ENCODE measurements at regions not wholly inside any gene's neighbourhood (a gene's known extent, or its start where the extent isn't known, plus 50 kb on each side); places are given as distances from the start of the nearest gene placed in this dataset.

DNA sequence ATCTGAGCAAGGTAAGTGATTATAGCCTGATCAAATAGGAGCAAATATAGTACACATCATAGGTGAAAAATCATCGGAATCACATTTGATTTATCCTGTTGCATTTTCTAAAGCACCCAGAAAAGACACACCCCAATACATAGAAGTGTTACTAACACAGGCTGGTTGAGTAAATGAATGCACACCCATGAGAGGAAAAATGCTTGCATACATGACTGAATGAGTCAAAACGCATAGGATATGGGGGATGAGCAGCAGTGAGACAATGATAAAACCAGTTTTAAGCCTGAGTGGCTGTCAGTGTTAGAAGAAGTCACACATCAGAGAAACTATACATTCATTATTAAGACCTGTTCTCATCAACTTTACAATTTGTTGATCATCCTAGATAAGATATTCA lies 449.6 kb upstream of the CDH20 start:
- Mint-ChIP-seq H3K27ac (no peak overlapping the region), H3K4me3 (no peak overlapping the region), H3K27me3 (ENCODE audit: low read depth) (no peaks in the 10 kb centered on the region), H3K9me3 (ENCODE audit: insufficient read depth) (no peaks in the 10 kb centered on the region), H3K4me1 (ENCODE audit: low read depth) (no peaks in the 10 kb centered on the region), H3K36me3 (ENCODE audit: low read depth) (no peaks in the 10 kb centered on the region)
- no peak for DNase-seq
- no peak for ATAC-seq
- ChIA-PET CTCF (no interaction called here), POLR2A (no interaction called here)

DNA sequence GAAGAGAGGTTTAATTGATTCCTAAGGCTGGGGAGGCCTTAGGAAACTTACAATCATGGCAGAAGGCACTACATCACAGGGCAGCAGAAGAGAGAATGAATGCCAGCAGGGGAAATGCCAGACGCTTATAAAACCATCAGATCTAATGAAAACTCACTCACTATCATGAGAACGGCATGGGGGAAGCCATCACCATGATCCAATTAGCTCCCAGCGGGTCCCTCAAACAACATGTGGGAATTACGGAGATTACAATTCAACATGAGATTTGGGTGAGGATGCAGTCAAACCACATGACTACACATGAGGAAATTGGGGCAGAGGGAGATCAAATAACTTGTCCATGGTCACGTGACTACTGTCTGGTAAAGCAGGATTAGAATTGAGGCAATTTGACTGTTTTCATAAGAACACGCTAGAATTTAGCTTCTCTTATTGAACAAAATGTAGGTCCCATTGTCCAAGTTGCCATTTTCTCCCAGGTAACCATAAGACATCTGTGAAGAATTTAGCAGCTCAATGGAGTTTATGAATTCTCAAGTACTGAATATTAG lies 445.1 kb upstream of the CDH20 start:
- Mint-ChIP-seq H3K9me3 (ENCODE audit: insufficient read depth) (no peaks in the 10 kb centered on the region), H3K27me3 (ENCODE audit: low read depth) (no peaks in the 10 kb centered on the region), H3K4me3 (no peak overlapping the region), H3K27ac (no peak overlapping the region), H3K4me1 (ENCODE audit: low read depth) (no peaks in the 10 kb centered on the region), H3K36me3 (ENCODE audit: low read depth) (no peaks in the 10 kb centered on the region)
- POLR2A ChIA-PET, result no interaction called here
- DNase-seq (no peak), ATAC-seq (no peak)
- CTCF ChIA-PET, result no interaction called here

DNA sequence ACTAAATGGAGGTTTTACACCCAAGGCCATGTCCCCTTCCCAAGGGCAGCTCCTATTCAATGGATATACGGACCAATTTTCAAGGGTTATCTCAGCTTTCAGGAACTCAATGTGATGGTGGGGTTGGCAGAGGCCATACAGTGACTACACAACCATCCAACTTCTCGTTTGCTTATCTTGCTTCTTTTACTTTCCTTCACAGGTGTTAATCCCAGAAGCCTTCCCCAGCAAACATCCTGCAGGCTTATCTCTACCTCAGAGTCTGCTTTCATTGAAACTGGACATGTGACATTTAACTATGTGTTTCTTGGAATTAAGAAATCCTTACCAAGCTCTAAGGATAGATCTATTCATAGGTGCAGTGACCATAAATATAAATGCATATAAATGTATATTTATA lies 443.8 kb upstream of the CDH20 start:
- no peak overlapping the region for H3K27ac Mint-ChIP-seq
- POLR2A ChIA-PET, result no interaction called here
- ATAC-seq (no peak), DNase-seq (no peak)
- no peaks in the 10 kb centered on the region for H3K4me1 Mint-ChIP-seq (ENCODE audit: low read depth)
- H3K9me3 Mint-ChIP-seq (ENCODE audit: insufficient read depth), result peaks cover 7% of the 10 kb centered on the region
- H3K4me3 Mint-ChIP-seq, result no peak overlapping the region
- H3K27me3 Mint-ChIP-seq (ENCODE audit: low read depth), result no peaks in the 10 kb centered on the region
- H3K36me3 Mint-ChIP-seq (ENCODE audit: low read depth), result no peaks in the 10 kb centered on the region
- CTCF ChIA-PET, result no interaction called here

DNA sequence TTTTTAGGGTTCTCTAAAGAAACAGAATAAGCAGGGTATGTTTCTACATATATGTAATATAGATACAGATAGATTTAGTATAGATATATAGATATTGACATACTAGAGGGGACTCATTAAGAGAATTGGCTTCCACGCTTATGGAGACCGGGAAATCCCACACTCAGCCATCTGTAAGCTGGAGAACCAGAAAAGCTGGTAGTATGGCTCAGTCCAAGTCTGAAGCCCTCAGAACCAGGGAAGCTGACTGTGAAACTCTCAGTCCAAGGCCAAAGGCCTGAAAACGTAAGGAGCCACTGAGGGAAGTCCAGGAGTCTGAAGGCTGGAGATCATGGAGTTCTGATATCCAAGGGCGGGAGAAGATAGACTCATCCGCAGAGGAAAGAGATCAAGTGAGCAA lies 441.3 kb upstream of the CDH20 start:
- Mint-ChIP-seq H3K27ac (no peak overlapping the region), H3K4me1 (ENCODE audit: low read depth) (no peaks in the 10 kb centered on the region), H3K27me3 (ENCODE audit: low read depth) (no peaks in the 10 kb centered on the region), H3K9me3 (ENCODE audit: insufficient read depth) (peaks cover 7% of the 10 kb centered on the region), H3K36me3 (ENCODE audit: low read depth) (no peaks in the 10 kb centered on the region), H3K4me3 (no peak overlapping the region)
- ATAC-seq, result no peak
- CTCF ChIA-PET, result no interaction called here
- POLR2A ChIA-PET, result no interaction called here
- DNase-seq, result no peak

DNA sequence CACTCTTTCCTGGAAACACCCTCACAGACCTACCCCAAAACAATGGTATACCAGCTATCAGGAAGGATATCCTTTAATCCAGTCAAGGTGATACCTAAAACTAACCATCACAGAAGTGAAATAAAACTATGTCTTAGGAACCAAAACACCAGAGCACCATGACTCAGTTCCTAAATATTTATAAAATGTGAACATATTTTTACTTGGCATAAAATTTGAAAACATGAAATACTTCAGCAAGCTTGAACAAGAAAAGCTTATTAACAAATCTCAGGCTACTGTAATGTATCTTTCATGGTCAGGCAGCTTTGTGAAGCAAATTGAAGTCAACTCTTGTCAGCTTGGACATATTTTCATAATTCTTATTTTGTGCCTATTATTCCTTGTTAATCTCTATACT lies 440.8 kb upstream of the CDH20 start:
- Mint-ChIP-seq H3K4me3 (no peak overlapping the region), H3K9me3 (ENCODE audit: insufficient read depth) (peaks cover 7% of the 10 kb centered on the region), H3K27me3 (ENCODE audit: low read depth) (no peaks in the 10 kb centered on the region), H3K36me3 (ENCODE audit: low read depth) (no peaks in the 10 kb centered on the region), H3K4me1 (ENCODE audit: low read depth) (no peaks in the 10 kb centered on the region), H3K27ac (no peak overlapping the region)
- no peak for DNase-seq
- no peak for ATAC-seq
- POLR2A ChIA-PET, result interaction anchor here (0.6 kb wide), 1 partner anchor 15 kb away, joined by 4 read pairs; no protein-coding TSS in a partner anchor
- CTCF ChIA-PET, result no interaction called here

DNA sequence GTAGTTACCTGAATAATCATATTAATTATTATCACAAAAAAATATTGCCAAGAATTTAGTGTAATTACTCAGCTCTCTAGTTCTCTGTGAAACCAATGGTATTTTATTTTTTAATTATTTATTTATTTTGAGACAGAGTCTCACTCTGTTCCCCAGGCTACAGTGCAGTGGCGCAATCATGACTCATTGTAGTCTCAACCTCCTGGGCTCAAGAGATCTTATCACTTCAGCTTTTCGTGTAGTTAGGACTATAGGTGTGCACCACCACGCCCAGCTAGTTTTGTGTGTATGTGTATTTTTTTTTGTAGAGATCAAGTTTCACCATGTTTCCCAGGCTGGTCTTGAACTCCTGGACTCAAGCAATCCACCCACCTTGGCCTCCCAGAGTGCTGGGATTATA lies 440.4 kb upstream of the CDH20 start:
- H3K36me3 Mint-ChIP-seq (ENCODE audit: low read depth), result no peaks in the 10 kb centered on the region
- H3K9me3 Mint-ChIP-seq (ENCODE audit: insufficient read depth), result peaks cover 7% of the 10 kb centered on the region
- CTCF ChIA-PET, result no interaction called here
- H3K27me3 Mint-ChIP-seq (ENCODE audit: low read depth), result no peaks in the 10 kb centered on the region
- no peak overlapping the region for H3K27ac Mint-ChIP-seq
- POLR2A ChIA-PET, result interaction anchor here (0.6 kb wide), 1 partner anchor 15 kb away, joined by 4 read pairs; no protein-coding TSS in a partner anchor
- ATAC-seq (no peak), DNase-seq (no peak)
- no peak overlapping the region for H3K4me3 Mint-ChIP-seq
- H3K4me1 Mint-ChIP-seq (ENCODE audit: low read depth), result no peaks in the 10 kb centered on the region

DNA sequence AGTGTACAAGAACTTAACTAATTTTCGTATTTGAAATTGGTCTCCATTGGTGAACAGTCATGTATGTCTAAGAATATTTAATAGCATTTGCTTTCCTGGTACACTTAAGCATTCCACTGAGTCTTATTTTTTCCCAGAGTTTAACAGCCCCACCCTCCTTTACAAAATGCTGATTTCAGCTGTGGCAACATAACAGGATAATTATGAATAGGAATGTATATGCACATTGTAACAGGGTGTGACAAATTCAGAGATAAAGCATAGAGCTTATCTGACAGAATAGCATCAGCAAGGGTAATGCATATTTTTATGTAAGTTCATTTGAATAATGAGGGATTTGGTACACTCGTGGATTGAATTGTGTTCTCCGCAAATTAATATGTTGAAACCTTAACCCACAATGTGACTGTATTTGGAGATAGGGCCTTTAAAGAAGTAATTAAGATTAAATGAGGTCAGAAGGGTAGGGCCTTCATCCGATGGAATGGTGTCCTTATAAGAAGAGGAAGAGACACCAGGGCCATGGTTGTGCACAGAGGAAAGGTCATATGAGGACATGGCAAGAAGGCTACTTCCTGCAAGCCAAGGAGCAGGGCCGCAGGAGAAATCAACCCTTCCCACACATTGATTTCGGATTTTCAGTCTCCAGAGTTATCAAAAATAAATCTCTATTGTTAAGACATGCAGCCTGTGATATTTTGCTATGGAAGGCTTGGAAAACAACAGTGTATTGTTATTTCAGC lies 439.7 kb upstream of the CDH20 start:
- DNase-seq, result no peak
- no peak for ATAC-seq
- CTCF ChIA-PET, result no interaction called here
- no peak overlapping the region for H3K4me3 Mint-ChIP-seq
- POLR2A ChIA-PET, result interaction anchor here (0.6 kb wide), 1 partner anchor 14 kb away, joined by 4 read pairs; no protein-coding TSS in a partner anchor
- H3K9me3 Mint-ChIP-seq (ENCODE audit: insufficient read depth), result peaks cover 7% of the 10 kb centered on the region
- no peak overlapping the region for H3K27ac Mint-ChIP-seq
- H3K4me1 Mint-ChIP-seq (ENCODE audit: low read depth), result no peaks in the 10 kb centered on the region
- no peaks in the 10 kb centered on the region for H3K36me3 Mint-ChIP-seq (ENCODE audit: low read depth)
- H3K27me3 Mint-ChIP-seq (ENCODE audit: low read depth), result no peaks in the 10 kb centered on the region

DNA sequence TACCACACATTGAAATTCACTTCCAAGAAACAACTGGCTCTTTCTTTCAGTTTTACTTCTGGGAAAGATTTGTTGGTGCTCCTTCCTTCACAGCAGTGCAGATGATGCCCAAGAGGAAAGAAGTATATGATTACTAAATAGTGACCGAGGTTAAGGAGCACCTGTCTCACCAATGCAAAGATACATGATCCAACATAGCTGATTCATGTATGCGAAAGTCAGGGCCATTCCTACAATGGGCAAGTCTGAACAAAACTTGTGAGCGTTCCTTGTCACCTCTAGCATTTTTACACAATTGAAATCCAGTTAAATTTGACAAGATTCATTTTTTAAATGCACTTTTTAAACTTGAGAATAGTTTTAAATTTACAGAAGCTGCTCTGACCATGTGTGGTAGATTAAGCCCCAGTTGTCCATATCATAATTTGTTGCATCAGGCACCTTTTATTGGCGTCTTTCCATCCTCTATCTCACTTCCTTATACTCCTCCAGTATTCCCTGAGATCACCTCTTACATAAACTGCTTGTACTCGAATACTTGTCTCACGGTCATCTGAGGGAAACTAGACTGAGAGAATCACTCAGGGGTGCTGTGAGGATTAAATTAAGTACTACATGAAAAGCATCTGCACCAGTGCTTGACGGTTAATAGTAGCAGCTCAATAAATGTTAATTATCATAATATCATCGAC lies 438.8 kb upstream of the CDH20 start:
- no peak for DNase-seq
- CTCF ChIA-PET, result no interaction called here
- no peaks in the 10 kb centered on the region for H3K36me3 Mint-ChIP-seq (ENCODE audit: low read depth)
- ATAC-seq, result no peak
- no peak overlapping the region for H3K4me3 Mint-ChIP-seq
- POLR2A ChIA-PET, result no interaction called here
- H3K9me3 Mint-ChIP-seq (ENCODE audit: insufficient read depth), result peaks cover 7% of the 10 kb centered on the region
- no peaks in the 10 kb centered on the region for H3K4me1 Mint-ChIP-seq (ENCODE audit: low read depth)
- H3K27ac Mint-ChIP-seq, result no peak overlapping the region
- no peaks in the 10 kb centered on the region for H3K27me3 Mint-ChIP-seq (ENCODE audit: low read depth)

DNA sequence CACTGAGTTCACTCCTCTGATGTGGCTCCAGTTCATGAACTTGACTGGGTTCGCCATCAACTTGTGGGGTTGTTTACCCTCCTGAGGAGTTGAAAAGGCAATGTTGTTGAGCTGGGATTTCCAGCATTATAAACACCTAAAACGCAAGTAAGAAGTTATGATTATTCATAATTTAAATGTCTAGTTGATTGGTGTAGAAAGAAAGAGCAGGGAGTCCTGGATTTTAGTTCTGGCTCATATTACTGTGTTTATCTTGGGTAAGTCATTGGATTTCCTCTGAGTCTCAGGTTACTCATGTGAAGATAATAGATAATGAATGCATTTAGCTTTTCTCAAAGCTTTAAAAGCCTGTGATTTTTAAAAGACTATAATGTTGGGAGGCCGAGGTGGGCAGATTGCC lies 438.0 kb upstream of the CDH20 start:
- H3K9me3 Mint-ChIP-seq (ENCODE audit: insufficient read depth), result peaks cover 7% of the 10 kb centered on the region
- no peak overlapping the region for H3K4me3 Mint-ChIP-seq
- DNase-seq, result no peak
- CTCF ChIA-PET, result no interaction called here
- POLR2A ChIA-PET, result no interaction called here
- no peak for ATAC-seq
- H3K27me3 Mint-ChIP-seq (ENCODE audit: low read depth), result no peaks in the 10 kb centered on the region
- no peak overlapping the region for H3K27ac Mint-ChIP-seq
- H3K4me1 Mint-ChIP-seq (ENCODE audit: low read depth), result no peaks in the 10 kb centered on the region
- H3K36me3 Mint-ChIP-seq (ENCODE audit: low read depth), result no peaks in the 10 kb centered on the region

DNA sequence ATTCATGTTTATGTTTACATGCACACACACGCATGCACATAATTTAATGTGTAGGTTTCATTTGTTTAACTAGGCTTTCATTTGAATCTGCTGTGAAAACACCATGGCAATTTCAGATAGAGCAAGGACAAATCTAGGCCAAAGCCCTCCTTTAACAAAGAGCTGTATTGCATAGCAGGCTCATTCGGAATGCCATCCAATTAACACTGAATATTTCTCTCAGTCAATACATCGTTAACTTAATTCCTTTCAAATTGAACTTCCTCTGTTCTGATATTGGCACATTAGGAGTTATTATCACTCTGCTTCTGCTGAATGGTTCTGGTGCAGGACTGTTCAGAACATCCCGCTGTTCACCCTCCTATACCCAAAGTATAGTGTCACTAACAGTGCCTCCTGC lies 435.1 kb upstream of the CDH20 start:
- H3K4me3 Mint-ChIP-seq, result no peak overlapping the region
- no peaks in the 10 kb centered on the region for H3K27me3 Mint-ChIP-seq (ENCODE audit: low read depth)
- ChIA-PET CTCF (no interaction called here), POLR2A (no interaction called here)
- DNase-seq, result no peak
- H3K27ac Mint-ChIP-seq, result no peak overlapping the region
- peaks cover 7% of the 10 kb centered on the region for H3K9me3 Mint-ChIP-seq (ENCODE audit: insufficient read depth)
- no peaks in the 10 kb centered on the region for H3K4me1 Mint-ChIP-seq (ENCODE audit: low read depth)
- ATAC-seq, result no peak
- no peaks in the 10 kb centered on the region for H3K36me3 Mint-ChIP-seq (ENCODE audit: low read depth)

DNA sequence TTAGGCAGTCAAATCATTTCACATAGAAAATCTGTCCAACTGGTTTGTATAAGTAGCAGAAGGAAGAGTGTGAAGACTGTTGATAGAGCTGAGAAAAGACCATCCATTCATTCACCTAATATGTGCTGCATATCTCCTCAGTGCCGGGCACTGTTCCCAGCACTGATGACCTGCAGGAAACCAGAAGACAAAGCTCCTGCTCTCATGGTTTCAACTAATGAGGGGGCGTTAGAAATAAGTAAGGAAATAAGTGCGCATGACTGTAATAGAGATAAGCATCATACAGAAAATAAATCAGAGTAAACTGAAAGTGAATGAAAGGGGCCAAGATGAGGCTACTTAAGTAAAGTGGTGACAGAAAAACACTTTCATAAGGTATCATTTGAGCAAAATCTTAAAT lies 427.5 kb upstream of the CDH20 start:
- no peaks in the 10 kb centered on the region for H3K4me1 Mint-ChIP-seq (ENCODE audit: low read depth)

DNA sequence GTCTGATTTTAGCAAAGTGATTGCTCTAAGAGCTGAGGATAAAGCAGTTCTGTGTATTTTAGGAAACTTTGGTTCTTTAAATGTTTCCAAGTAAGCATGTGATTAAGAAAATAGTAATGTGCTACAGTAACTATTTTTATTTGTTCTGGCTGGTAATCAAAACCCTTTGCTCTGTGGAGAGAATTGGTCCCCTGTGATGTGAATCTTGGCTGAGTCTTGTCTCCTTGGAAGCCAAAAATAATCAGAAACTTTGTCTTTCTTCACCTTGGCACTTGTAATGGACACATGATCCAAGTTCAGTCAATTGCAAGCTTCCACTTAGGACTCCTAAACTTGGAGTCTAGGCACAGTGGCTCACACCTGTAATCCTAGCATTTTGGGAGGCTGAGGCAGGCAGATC lies 422.7 kb upstream of the CDH20 start:
- no peak overlapping the region for H3K27ac Mint-ChIP-seq
- CTCF ChIA-PET, result no interaction called here
- H3K9me3 Mint-ChIP-seq (ENCODE audit: insufficient read depth), result no peaks in the 10 kb centered on the region
- ATAC-seq (no peak), DNase-seq (no peak)
- H3K4me3 Mint-ChIP-seq, result no peak overlapping the region
- POLR2A ChIA-PET, result no interaction called here
- H3K4me1 Mint-ChIP-seq (ENCODE audit: low read depth), result no peaks in the 10 kb centered on the region
- no peaks in the 10 kb centered on the region for H3K36me3 Mint-ChIP-seq (ENCODE audit: low read depth)
- H3K27me3 Mint-ChIP-seq (ENCODE audit: low read depth), result no peaks in the 10 kb centered on the region

More for the DNA sequence above, 427.5 kb upstream of the CDH20 start:
- no peaks in the 10 kb centered on the region for H3K27me3 Mint-ChIP-seq (ENCODE audit: low read depth)
- H3K27ac Mint-ChIP-seq, result no peak overlapping the region
- H3K9me3 Mint-ChIP-seq (ENCODE audit: insufficient read depth), result no peaks in the 10 kb centered on the region
- CTCF ChIA-PET, result no interaction called here
- DNase-seq, result no peak
- no peak for ATAC-seq
- no peak overlapping the region for H3K4me3 Mint-ChIP-seq
- no peaks in the 10 kb centered on the region for H3K36me3 Mint-ChIP-seq (ENCODE audit: low read depth)
- POLR2A ChIA-PET, result no interaction called here

Measured in activated CD8-positive, alpha-beta T cell treated with anti-CD3 and anti-CD28 coated beads, Interleukin-2, amount 10 ng/mL, durations not matched to agents 7 days and 5 days (primary cell).